Peyer's patch (tissue), 4 donors: ENCODE measurements at regions not wholly inside any gene's neighbourhood (a gene's known extent, or its start where the extent isn't known, plus 50 kb on each side); places are given as distances from the start of the nearest gene placed in this dataset.

ENCODE experiments used
- DNase-seq, 3 donors: peaks; one replicate each; pipeline ENCODE4 v3.0.0-alpha.2; 2017 to 2019
- H3K27ac ChIP-seq, 4 donors: fragments of 200-600 bp; sonication (generic); one replicate each; pipeline ENCODE4 v1.5.1; 2016 to 2019
- H3K27me3 ChIP-seq, 2 donors: fragments of 200-600 bp; sonication (generic); one replicate each; pipeline ENCODE4 v1.5.1; 2019
- H3K36me3 ChIP-seq, 3 donors: fragments of 200-600 bp; sonication (generic); one replicate each; pipeline ENCODE4 v1.5.1; 2016 to 2019
- H3K4me1 ChIP-seq, 4 donors: fragments of 200-600 bp; sonication (generic); one replicate each; pipeline ENCODE4 v1.5.1; 2016 to 2019
- H3K4me3 ChIP-seq, 4 donors: fragments of 200-600 bp; sonication (generic); 1 replicate in 3 of 4; 2 replicates in 1 of 4; pipeline ENCODE4 v1.5.1; 2016 to 2019; ENCODE audit warnings: mild to moderate bottlenecking in 1 of 4
- H3K9me3 ChIP-seq, 4 donors: fragments of 200-600 bp; sonication (generic); one replicate each; pipeline ENCODE4 v1.5.1; 2016 to 2019; ENCODE audit warnings: mild to moderate bottlenecking in 1 of 4
- CTCF ChIP-seq, 6 experiments: fragments of 450-650 bp in 4 of 6; fragments of 200-600 bp in 2 of 6; sonication (generic) in 1 of 6; IDR thresholded peaks; one replicate each; pipeline ENCODE4 v1.5.1; 2017 to 2019; ENCODE audit warnings: antibody characterized with exemption in 6 of 6, mild to moderate bottlenecking in 3 of 6, moderate library complexity in 1 of 6
- POLR2A ChIP-seq, 2 donors: fragments of 450-650 bp; IDR thresholded peaks; one replicate each; pipeline ENCODE4 v1.5.1; 2017; ENCODE audit warnings: antibody characterized with exemption in 2 of 2, mild to moderate bottlenecking in 2 of 2, moderate library complexity in 2 of 2

- Histone ChIP-seq H3K9me3 (no peaks in the 10 kb centered on the region), H3K36me3 (no peaks in the 10 kb centered on the region), H3K27me3 (no peaks in the 10 kb centered on the region), H3K4me1 (no peaks in the 10 kb centered on the region), H3K4me3 (no peak overlapping the region), H3K27ac (no peak overlapping the region)
- DNase-seq = no peak
- no peak for TF ChIP-seq CTCF (IDR thresholded peaks at IDR 0.05)
- TF ChIP-seq POLR2A (IDR thresholded peaks at IDR 0.05) = no peak
These were observed 456.1 kb upstream of the ID2 start for GRCh38 chr2:8225798-8226197.

GRCh38 chr2:8229546-8229986 lies 452.3 kb upstream of the ID2 start:
- Histone ChIP-seq H3K9me3 (no peaks in the 10 kb centered on the region), H3K4me3 (no peak overlapping the region), H3K27ac (no peak overlapping the region), H3K4me1 (no peaks in the 10 kb centered on the region), H3K36me3 (no peaks in the 10 kb centered on the region), H3K27me3 (no peaks in the 10 kb centered on the region)
- TF ChIP-seq POLR2A (IDR thresholded peaks at IDR 0.05) (no peak), CTCF (IDR thresholded peaks at IDR 0.05) (peak in 1 of 6 experiments; percentile 4)
- DNase-seq = peak in 2 of 3 donors; percentile 28 to 68

GRCh38 chr2:8230466-8230865 lies 451.4 kb upstream of the ID2 start:
- Histone ChIP-seq H3K36me3 (no peaks in the 10 kb centered on the region), H3K4me1 (no peaks in the 10 kb centered on the region), H3K27ac (no peak overlapping the region), H3K4me3 (no peak overlapping the region), H3K9me3 (no peaks in the 10 kb centered on the region), H3K27me3 (no peaks in the 10 kb centered on the region)
- TF ChIP-seq CTCF (IDR thresholded peaks at IDR 0.05) (no peak), POLR2A (IDR thresholded peaks at IDR 0.05) (no peak)
- DNase-seq = no peak

GRCh38 chr2:8231902-8232301 lies 450.0 kb upstream of the ID2 start:
- no peak overlapping the region for H3K27ac ChIP-seq
- H3K36me3 ChIP-seq = no peaks in the 10 kb centered on the region
- no peak overlapping the region for H3K4me3 ChIP-seq
- no peak for DNase-seq
- H3K9me3 ChIP-seq = no peaks in the 10 kb centered on the region
- no peak for TF ChIP-seq CTCF (IDR thresholded peaks at IDR 0.05)
- no peak for TF ChIP-seq POLR2A (IDR thresholded peaks at IDR 0.05)
- H3K4me1 ChIP-seq = no peaks in the 10 kb centered on the region
- no peaks in the 10 kb centered on the region for H3K27me3 ChIP-seq

- H3K4me1 ChIP-seq = no peaks in the 10 kb centered on the region
- no peak overlapping the region for H3K27ac ChIP-seq
- TF ChIP-seq CTCF (IDR thresholded peaks at IDR 0.05) = no peak
- TF ChIP-seq POLR2A (IDR thresholded peaks at IDR 0.05) = no peak
- no peaks in the 10 kb centered on the region for H3K9me3 ChIP-seq
- DNase-seq = no peak
- H3K36me3 ChIP-seq = no peaks in the 10 kb centered on the region
- H3K4me3 ChIP-seq = no peak overlapping the region
- no peaks in the 10 kb centered on the region for H3K27me3 ChIP-seq
These were observed 449.0 kb upstream of the ID2 start for GRCh38 chr2:8232871-8233270.

- no peak overlapping the region for H3K4me3 ChIP-seq
- no peaks in the 10 kb centered on the region for H3K27me3 ChIP-seq
- H3K36me3 ChIP-seq = no peaks in the 10 kb centered on the region
- TF ChIP-seq POLR2A (IDR thresholded peaks at IDR 0.05) (no peak), CTCF (IDR thresholded peaks at IDR 0.05) (no peak)
- peaks cover 0 to 8% (median 0%) of the 10 kb centered on the region in 4 donors for H3K4me1 ChIP-seq
- H3K9me3 ChIP-seq = no peaks in the 10 kb centered on the region
- no peak overlapping the region for H3K27ac ChIP-seq
- DNase-seq = no peak
These were observed 447.6 kb upstream of the ID2 start for GRCh38 chr2:8234253-8234652.
